HepG2 (cell line): ENCODE measurements at regions not wholly inside any gene's neighbourhood (a gene's known extent, or its start where the extent isn't known, plus 50 kb on each side); places are given as distances from the start of the nearest gene placed in this dataset.

Experiments
- BORCS8-MEF2B ChIP-seq: sonication (generic); formaldehyde crosslinking; IDR thresholded peaks from 2 replicates; pipeline ENCODE4 v1.8.0; 2022; ENCODE audit warnings: mild to moderate bottlenecking, missing genetic modification reagents
- BRD4 ChIP-seq: sonication (generic); formaldehyde crosslinking; IDR thresholded peaks from 2 replicates; pipeline ENCODE4 v1.4.0; 2020; ENCODE audit warnings: missing genetic modification reagents
- CHCHD3 ChIP-seq: sonication (generic); formaldehyde crosslinking; IDR thresholded peaks from 2 replicates; pipeline ENCODE4 v1.8.0; 2022; ENCODE audit warnings: mild to moderate bottlenecking, missing genetic modification reagents, moderate library complexity
- HOXA7 ChIP-seq: sonication (generic); formaldehyde crosslinking; IDR thresholded peaks from 2 replicates; pipeline ENCODE4 v1.8.1; 2022; ENCODE audit warnings: mild to moderate bottlenecking, missing genetic modification reagents, moderate library complexity
- MEIS1 ChIP-seq: sonication (generic); formaldehyde crosslinking; IDR thresholded peaks from 2 replicates; pipeline ENCODE4 v1.9.0; 2021; ENCODE audit warnings: mild to moderate bottlenecking, missing genetic modification reagents, moderate library complexity, borderline replicate concordance
- MIER2 ChIP-seq: IDR thresholded peaks from 2 replicates; pipeline ENCODE4 v1.6.1; 2016; ENCODE audit warnings: missing biosample characterization, missing genetic modification reagents
- MLX ChIP-seq: IDR thresholded peaks from 2 replicates; pipeline ENCODE4 v1.6.1; 2016
- NCOA1 ChIP-seq: sonication (generic); formaldehyde crosslinking; IDR thresholded peaks from 2 replicates; pipeline ENCODE4 v1.9.0; 2021; ENCODE audit warnings: missing genetic modification reagents
- NR2C2 ChIP-seq: sonication (generic); formaldehyde crosslinking; IDR thresholded peaks from 2 replicates; pipeline ENCODE4 v1.4.0; 2020; ENCODE audit warnings: missing genetic modification reagents, mild to moderate bottlenecking, moderate library complexity, borderline replicate concordance
- PATZ1 ChIP-seq: sonication (generic); formaldehyde crosslinking; IDR thresholded peaks from 2 replicates; pipeline ENCODE4 v1.4.0; 2020; ENCODE audit warnings: missing genetic modification reagents
- POLR2A ChIP-seq, 2 experiments: IDR thresholded peaks; 2 replicates each; pipeline ENCODE4 v1.6.1; 2011; ENCODE audit warnings: low read depth in 2 of 2, low read length in 2 of 2, mild to moderate bottlenecking in 1 of 2, moderate library complexity in 1 of 2; ENCODE audit not compliant: insufficient read depth in 1 of 2
- RFXANK ChIP-seq: IDR thresholded peaks from 2 replicates; pipeline ENCODE4 v1.6.1; 2016
- ZBTB7B ChIP-seq: sonication (generic); formaldehyde crosslinking; IDR thresholded peaks from 2 replicates; pipeline ENCODE4 v1.4.0; 2020; ENCODE audit warnings: missing genetic modification reagents
- ZFP91 ChIP-seq: sonication (generic); formaldehyde crosslinking; IDR thresholded peaks from 2 replicates; pipeline ENCODE4 v1.9.0; 2022; ENCODE audit warnings: missing genetic modification reagents, mild to moderate bottlenecking, borderline replicate concordance
- ZNF335 ChIP-seq: sonication (generic); formaldehyde crosslinking; IDR thresholded peaks from 2 replicates; pipeline ENCODE4 v1.4.0; 2020; ENCODE audit warnings: missing genetic modification reagents
- TF ChIP-seq, protein P1 (sequence below): sonication (generic); formaldehyde crosslinking; IDR thresholded peaks from 2 replicates; pipeline ENCODE4 v1.4.0; 2020; ENCODE audit warnings: mild to moderate bottlenecking, low read depth, missing genetic modification reagents
- TF ChIP-seq, protein P2 (sequence below): sonication (generic); formaldehyde crosslinking; IDR thresholded peaks from 2 replicates; pipeline ENCODE4; 2020; ENCODE audit warnings: missing genetic modification reagents, mild to moderate bottlenecking, borderline replicate concordance

DNA sequence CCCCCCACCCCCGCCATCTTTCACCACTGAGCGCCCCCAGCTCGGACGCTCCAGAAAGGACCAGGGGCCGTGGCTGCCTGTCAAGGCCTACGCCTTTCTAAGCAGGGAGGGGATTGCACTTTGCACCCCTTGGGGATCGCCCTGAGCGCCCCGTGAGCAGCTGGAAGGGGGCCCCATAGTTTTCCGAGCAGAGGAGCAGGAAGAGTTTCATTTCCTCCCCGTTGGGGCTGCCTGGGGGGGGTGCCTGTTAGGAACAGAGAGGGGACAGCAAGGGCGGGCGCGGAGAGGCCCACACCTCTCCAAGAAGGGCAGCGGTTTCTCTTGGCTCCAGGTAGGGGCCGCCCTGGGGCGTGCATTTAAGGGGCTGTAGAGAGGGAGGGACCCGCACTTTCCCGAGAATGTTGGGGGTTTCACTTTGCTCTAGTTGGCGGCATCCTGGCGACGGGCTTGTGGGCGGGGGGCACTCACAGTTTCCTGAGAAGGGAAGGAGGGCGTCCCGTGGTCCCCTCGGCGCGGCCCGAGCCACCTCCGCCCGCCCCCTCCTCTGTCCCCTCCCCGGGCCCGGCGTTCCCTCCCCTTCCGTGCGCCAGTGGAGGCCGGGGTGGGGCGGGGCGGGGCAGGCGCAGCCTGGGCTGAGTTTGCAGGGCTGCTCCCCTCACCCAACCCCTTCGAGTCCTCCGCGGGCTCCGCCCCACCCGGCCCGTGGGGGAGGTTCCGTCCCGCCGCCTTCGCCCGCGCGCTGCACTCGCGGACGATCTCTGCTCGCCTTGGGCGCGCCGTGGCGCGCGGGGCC is 82.3 kb upstream of the CD99 start (continued):
- TF ChIP-seq ZFP91 (CRISPR knock-in tag) (peak; percentile 46; the same call in 1 of the 2 replicates), RFXANK (CRISPR knock-in tag) (no peak), POLR2A (IDR thresholded peaks at IDR 0.05; ENCODE audit: insufficient read depth in 1 of 2, low read depth in 2 of 2, low read length in 2 of 2) (peak in 1 of 2 experiments; percentile 62; a peak in 2 of 4 replicates), HOXA7 (no peak), MIER2 (CRISPR knock-in tag) (no peak), ZBTB7B (CRISPR knock-in tag) (no peak), CHCHD3 (0 out of 2 replicates have a peak, but pooled peaks have one; percentile 42), BRD4 (no peak), NCOA1 (CRISPR knock-in tag) (0 out of 2 replicates have a peak, but pooled peaks have one; percentile 58), BORCS8-MEF2B (no peak), MLX (no peak), ZNF335 (CRISPR knock-in tag) (no peak), NR2C2 (peak; percentile 21; the same call in 1 of the 2 replicates), MEIS1 (CRISPR knock-in tag) (no peak), PATZ1 (CRISPR knock-in tag) (peak; percentile 36)
- TF ChIP-seq, protein P1, sequence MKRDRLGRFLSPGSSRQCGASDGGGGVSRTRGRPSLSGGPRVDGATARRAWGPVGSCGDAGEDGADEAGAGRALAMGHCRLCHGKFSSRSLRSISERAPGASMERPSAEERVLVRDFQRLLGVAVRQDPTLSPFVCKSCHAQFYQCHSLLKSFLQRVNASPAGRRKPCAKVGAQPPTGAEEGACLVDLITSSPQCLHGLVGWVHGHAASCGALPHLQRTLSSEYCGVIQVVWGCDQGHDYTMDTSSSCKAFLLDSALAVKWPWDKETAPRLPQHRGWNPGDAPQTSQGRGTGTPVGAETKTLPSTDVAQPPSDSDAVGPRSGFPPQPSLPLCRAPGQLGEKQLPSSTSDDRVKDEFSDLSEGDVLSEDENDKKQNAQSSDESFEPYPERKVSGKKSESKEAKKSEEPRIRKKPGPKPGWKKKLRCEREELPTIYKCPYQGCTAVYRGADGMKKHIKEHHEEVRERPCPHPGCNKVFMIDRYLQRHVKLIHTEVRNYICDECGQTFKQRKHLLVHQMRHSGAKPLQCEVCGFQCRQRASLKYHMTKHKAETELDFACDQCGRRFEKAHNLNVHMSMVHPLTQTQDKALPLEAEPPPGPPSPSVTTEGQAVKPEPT (CRISPR knock-in tag): no peak
- TF ChIP-seq, protein P2, sequence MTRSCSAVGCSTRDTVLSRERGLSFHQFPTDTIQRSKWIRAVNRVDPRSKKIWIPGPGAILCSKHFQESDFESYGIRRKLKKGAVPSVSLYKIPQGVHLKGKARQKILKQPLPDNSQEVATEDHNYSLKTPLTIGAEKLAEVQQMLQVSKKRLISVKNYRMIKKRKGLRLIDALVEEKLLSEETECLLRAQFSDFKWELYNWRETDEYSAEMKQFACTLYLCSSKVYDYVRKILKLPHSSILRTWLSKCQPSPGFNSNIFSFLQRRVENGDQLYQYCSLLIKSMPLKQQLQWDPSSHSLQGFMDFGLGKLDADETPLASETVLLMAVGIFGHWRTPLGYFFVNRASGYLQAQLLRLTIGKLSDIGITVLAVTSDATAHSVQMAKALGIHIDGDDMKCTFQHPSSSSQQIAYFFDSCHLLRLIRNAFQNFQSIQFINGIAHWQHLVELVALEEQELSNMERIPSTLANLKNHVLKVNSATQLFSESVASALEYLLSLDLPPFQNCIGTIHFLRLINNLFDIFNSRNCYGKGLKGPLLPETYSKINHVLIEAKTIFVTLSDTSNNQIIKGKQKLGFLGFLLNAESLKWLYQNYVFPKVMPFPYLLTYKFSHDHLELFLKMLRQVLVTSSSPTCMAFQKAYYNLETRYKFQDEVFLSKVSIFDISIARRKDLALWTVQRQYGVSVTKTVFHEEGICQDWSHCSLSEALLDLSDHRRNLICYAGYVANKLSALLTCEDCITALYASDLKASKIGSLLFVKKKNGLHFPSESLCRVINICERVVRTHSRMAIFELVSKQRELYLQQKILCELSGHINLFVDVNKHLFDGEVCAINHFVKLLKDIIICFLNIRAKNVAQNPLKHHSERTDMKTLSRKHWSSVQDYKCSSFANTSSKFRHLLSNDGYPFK: peak; percentile 22; the same call in 1 of the 2 replicates
